ENCODE measurements at regions not wholly inside any gene's neighbourhood (a gene's known extent, or its start where the extent isn't known, plus 50 kb on each side); places are given as distances from the start of the nearest gene placed in this dataset.

GRCh38 chr12:75908961-75909605, 122.5 kb downstream of the PHLDA1 start:
- no peak for DNase-seq (ENCODE audit: low read depth, low spot score)

- DNase-seq (ENCODE audit: low read depth, low spot score) = no peak
Observed at GRCh38 chr12:75905922-75906321, 125.7 kb downstream of the PHLDA1 start.

GRCh38 chr12:75900781-75901254, 130.8 kb downstream of the PHLDA1 start:
- no peak for DNase-seq (ENCODE audit: low read depth, low spot score)

GRCh38 chr12:75900226-75900625, 131.3 kb downstream of the PHLDA1 start:
- no peak for DNase-seq (ENCODE audit: low read depth, low spot score)

GRCh38 chr12:75894965-75895754, 136.4 kb downstream of the PHLDA1 start:
- DNase-seq (ENCODE audit: low read depth, low spot score) = no peak

- DNase-seq (ENCODE audit: low read depth, low spot score) = no peak
Observed at GRCh38 chr12:75893765-75894164, 137.8 kb downstream of the PHLDA1 start.

- no peak for DNase-seq (ENCODE audit: low read depth, low spot score)
Observed at GRCh38 chr12:75892731-75893408, 138.7 kb downstream of the PHLDA1 start.

- no peak for DNase-seq (ENCODE audit: low read depth, low spot score)
Observed at GRCh38 chr12:75891072-75891471, 140.5 kb downstream of the PHLDA1 start.

- DNase-seq (ENCODE audit: low read depth, low spot score) = no peak
Observed at GRCh38 chr12:75890660-75891059, 140.9 kb downstream of the PHLDA1 start.

- no peak for DNase-seq (ENCODE audit: low read depth, low spot score)
Observed at GRCh38 chr12:75890141-75890540, 141.4 kb downstream of the PHLDA1 start.

- no peak for DNase-seq (ENCODE audit: low read depth, low spot score)
Observed at GRCh38 chr12:75888874-75889613, 142.5 kb downstream of the PHLDA1 start.

GRCh38 chr12:75888399-75888798, 143.2 kb downstream of the PHLDA1 start:
- no peak for DNase-seq (ENCODE audit: low read depth, low spot score)

- no peak for DNase-seq (ENCODE audit: low read depth, low spot score)
Observed at GRCh38 chr12:75887979-75888378, 143.6 kb downstream of the PHLDA1 start.

- DNase-seq (ENCODE audit: low read depth, low spot score) = no peak
Observed at GRCh38 chr12:75884465-75884985, 147.1 kb downstream of the PHLDA1 start.

- DNase-seq (ENCODE audit: low read depth, low spot score) = no peak
Observed at GRCh38 chr12:75883241-75883640, 148.3 kb downstream of the PHLDA1 start.

GRCh38 chr12:75882421-75882820, 149.2 kb downstream of the PHLDA1 start:
- DNase-seq (ENCODE audit: low read depth, low spot score) = no peak

GRCh38 chr12:75881920-75882319, 149.7 kb downstream of the PHLDA1 start:
- no peak for DNase-seq (ENCODE audit: low read depth, low spot score)

- no peak for DNase-seq (ENCODE audit: low read depth, low spot score)
Observed at GRCh38 chr12:75877763-75878621, 153.6 kb downstream of the PHLDA1 start.

GRCh38 chr12:75876832-75877762, 154.5 kb downstream of the PHLDA1 start:
- no peak for DNase-seq (ENCODE audit: low read depth, low spot score)
